ENCODE measurements at regions not wholly inside any gene's neighbourhood (a gene's known extent, or its start where the extent isn't known, plus 50 kb on each side); places are given as distances from the start of the nearest gene placed in this dataset.

DNA sequence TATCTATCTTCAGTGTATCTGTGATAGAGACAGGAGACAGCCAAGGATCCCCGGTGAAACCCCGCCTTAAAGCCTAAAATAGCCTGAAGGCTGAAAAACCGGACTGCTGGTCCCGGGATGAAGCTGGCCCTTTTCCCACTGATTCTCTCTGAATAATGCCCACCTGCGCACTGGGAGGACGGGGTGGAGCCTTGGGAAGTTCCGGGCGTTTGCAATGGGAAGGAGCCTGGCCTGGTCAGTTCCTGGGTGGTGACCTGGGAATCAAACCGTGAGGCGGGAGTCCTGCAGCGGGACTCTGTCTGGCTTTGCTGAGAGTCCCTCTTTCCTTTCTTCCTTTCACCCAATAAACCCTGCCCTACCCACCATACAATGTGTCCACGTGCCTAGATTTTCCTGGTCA is 157.9 kb downstream of the C3orf38 start:
- intact Hi-C loops (cut with DNase I; ENCODE audit: low total_unique reads) (no loop called here), in situ Hi-C loops (cut with MboI; ENCODE audit: low pct_ligation_motif_present in 1 of 4, low pct_unique_long_range_greater_than_20kb in 1 of 4, low sequenced_read_pairs in 3 of 4) (no loop called here)
- Histone ChIP-seq H3K4me1 (no peaks in the 10 kb centered on the region), H3K36me3 (no peaks in the 10 kb centered on the region), H3K27me3 (no peaks in the 10 kb centered on the region), H3K27ac (no peak overlapping the region), H3K4me3 (no peak overlapping the region), H3K9me3 (no peaks in the 10 kb centered on the region)
- no peak for DNase-seq
- TF ChIP-seq POLR2A (IDR thresholded peaks at IDR 0.05) (no peak), EP300 (IDR thresholded peaks at IDR 0.05; ENCODE audit: low read depth) (no peak), POLR2AphosphoS5 (IDR thresholded peaks at IDR 0.05) (no peak), CTCF (IDR thresholded peaks at IDR 0.05) (no peak)
- 71 to 73% methylated on average over 6 to 12 of the region's 12 CpGs for WGBS, 2 donors (ENCODE audit: low coverage in 1 of 2)

DNA sequence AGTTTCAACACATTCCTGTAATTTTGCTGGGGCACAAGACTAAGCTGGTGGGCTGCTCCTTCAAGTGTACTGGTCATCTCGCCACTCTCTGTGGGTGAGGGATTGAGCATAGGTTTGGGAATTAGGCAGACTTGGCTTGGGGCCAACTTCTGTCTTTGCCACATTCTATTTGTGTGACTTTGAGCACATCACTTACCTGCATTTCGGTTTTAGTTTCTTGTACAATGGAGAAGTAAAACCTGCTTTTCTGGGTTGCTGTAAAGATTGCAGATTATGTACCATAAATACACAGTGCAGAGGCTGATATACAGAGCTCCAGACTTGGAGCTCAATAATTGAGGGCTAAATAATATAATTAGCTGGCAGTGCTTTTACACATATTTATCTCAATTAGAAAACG is 162.1 kb downstream of the C3orf38 start:
- Histone ChIP-seq H3K36me3 (no peaks in the 10 kb centered on the region), H3K27ac (no peak overlapping the region), H3K4me3 (no peak overlapping the region), H3K27me3 (no peaks in the 10 kb centered on the region), H3K9me3 (no peaks in the 10 kb centered on the region), H3K4me1 (no peaks in the 10 kb centered on the region)
- intact Hi-C loops (cut with DNase I; ENCODE audit: low total_unique reads) (no loop called here), in situ Hi-C loops (cut with MboI; ENCODE audit: low pct_ligation_motif_present in 1 of 4, low pct_unique_long_range_greater_than_20kb in 1 of 4, low sequenced_read_pairs in 3 of 4) (no loop called here)
- TF ChIP-seq POLR2AphosphoS5 (IDR thresholded peaks at IDR 0.05) = no peak
- no peak for TF ChIP-seq POLR2A (IDR thresholded peaks at IDR 0.05)
- no peak for TF ChIP-seq EP300 (IDR thresholded peaks at IDR 0.05; ENCODE audit: low read depth)
- no peak for TF ChIP-seq CTCF (IDR thresholded peaks at IDR 0.05)
- DNase-seq = no peak
- 67 to 82% methylated on average over 3 of the region's 3 CpGs for WGBS, 2 donors (ENCODE audit: low coverage in 1 of 2)

- no peak overlapping the region for H3K27ac ChIP-seq
- no peaks in the 10 kb centered on the region for H3K9me3 ChIP-seq
- TF ChIP-seq POLR2AphosphoS5 (IDR thresholded peaks at IDR 0.05) (no peak), POLR2A (IDR thresholded peaks at IDR 0.05) (no peak), CTCF (IDR thresholded peaks at IDR 0.05) (no peak), EP300 (IDR thresholded peaks at IDR 0.05; ENCODE audit: low read depth) (no peak)
- H3K27me3 ChIP-seq = no peaks in the 10 kb centered on the region
- intact Hi-C loops (cut with DNase I; ENCODE audit: low total_unique reads) = no loop called here
- in situ Hi-C loops (cut with MboI; ENCODE audit: low pct_ligation_motif_present in 1 of 4, low pct_unique_long_range_greater_than_20kb in 1 of 4, low sequenced_read_pairs in 3 of 4) = no loop called here
- no peak for DNase-seq
- H3K36me3 ChIP-seq = no peaks in the 10 kb centered on the region
- 68 to 74% methylated on average over 2 of the region's 2 CpGs for WGBS, 2 donors (ENCODE audit: low coverage in 1 of 2)
- H3K4me3 ChIP-seq = no peak overlapping the region
- H3K4me1 ChIP-seq = no peaks in the 10 kb centered on the region
Measured at GRCh38 chr3:88312256-88312655, 162.5 kb downstream of the C3orf38 start.

GRCh38 chr3:88318067-88318466 is 168.3 kb downstream of the C3orf38 start:
- no peak for DNase-seq
- WGBS, 2 donors (ENCODE audit: low coverage in 1 of 2) = 63 to 73% methylated on average over 2 to 3 of the region's 3 CpGs
- Histone ChIP-seq H3K9me3 (no peaks in the 10 kb centered on the region), H3K4me1 (no peaks in the 10 kb centered on the region), H3K27me3 (no peaks in the 10 kb centered on the region), H3K36me3 (no peaks in the 10 kb centered on the region), H3K4me3 (no peak overlapping the region), H3K27ac (no peak overlapping the region)
- TF ChIP-seq EP300 (IDR thresholded peaks at IDR 0.05; ENCODE audit: low read depth) = no peak
- no peak for TF ChIP-seq POLR2AphosphoS5 (IDR thresholded peaks at IDR 0.05)
- intact Hi-C loops (cut with DNase I; ENCODE audit: low total_unique reads) = no loop called here
- in situ Hi-C loops (cut with MboI; ENCODE audit: low pct_ligation_motif_present in 1 of 4, low pct_unique_long_range_greater_than_20kb in 1 of 4, low sequenced_read_pairs in 3 of 4) = no loop called here

DNA sequence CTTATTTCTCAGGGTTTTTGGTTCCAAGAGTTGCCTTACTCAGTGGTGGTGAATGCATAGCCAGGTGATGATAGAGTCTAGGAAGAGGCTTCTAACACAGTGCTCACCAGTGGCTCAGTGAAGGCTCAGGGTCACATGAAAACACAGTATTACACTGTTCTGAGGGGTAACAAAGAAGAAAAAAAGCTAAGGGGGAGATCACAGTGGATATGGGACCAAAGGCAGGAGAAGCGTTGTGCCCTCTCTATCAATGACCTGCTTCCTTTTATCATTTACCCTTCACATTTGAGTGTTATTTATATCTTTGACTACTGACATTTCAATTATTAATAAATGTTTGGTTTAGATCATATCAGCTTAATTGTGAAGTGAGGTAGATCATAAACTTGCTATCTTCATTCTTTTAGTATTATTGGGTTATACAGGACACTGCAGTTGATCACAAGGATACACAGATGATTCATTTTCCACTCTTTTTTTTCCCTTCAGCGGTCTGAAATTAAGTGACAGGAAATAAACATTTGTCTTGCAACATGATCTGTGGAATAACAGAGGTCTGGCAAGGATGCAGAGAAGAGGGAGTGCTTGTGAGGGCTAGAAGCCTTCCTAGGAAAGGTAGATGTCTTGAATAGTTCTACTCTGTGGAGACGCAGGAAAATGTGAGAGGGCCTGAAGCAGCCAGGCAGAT is 171.7 kb downstream of the C3orf38 start:
- intact Hi-C loops (cut with DNase I; ENCODE audit: low total_unique reads) = no loop called here
- H3K4me3 ChIP-seq = no peak overlapping the region

More for the DNA sequence above, 171.7 kb downstream of the C3orf38 start:
- in situ Hi-C loops (cut with MboI; ENCODE audit: low pct_ligation_motif_present in 1 of 4, low pct_unique_long_range_greater_than_20kb in 1 of 4, low sequenced_read_pairs in 3 of 4) = no loop called here
- H3K4me1 ChIP-seq = peaks cover 0 to 3% (median 0%) of the 10 kb centered on the region in 4 donors
- no peaks in the 10 kb centered on the region for H3K9me3 ChIP-seq
- H3K36me3 ChIP-seq = no peaks in the 10 kb centered on the region
- WGBS, 2 donors (ENCODE audit: low coverage in 1 of 2) = 52 to 60% methylated on average over 3 of the region's 3 CpGs
- H3K27me3 ChIP-seq = no peaks in the 10 kb centered on the region
- DNase-seq = no peak
- TF ChIP-seq POLR2A (IDR thresholded peaks at IDR 0.05) = no peak
- no peak for TF ChIP-seq CTCF (IDR thresholded peaks at IDR 0.05)
- TF ChIP-seq EP300 (IDR thresholded peaks at IDR 0.05; ENCODE audit: low read depth) = no peak
- no peak for TF ChIP-seq POLR2AphosphoS5 (IDR thresholded peaks at IDR 0.05)
- H3K27ac ChIP-seq = no peak overlapping the region

Data from transverse colon (tissue), 4 donors.